AML-193 (cell line): ENCODE measurements at regions not wholly inside any gene's neighbourhood (a gene's known extent, or its start where the extent isn't known, plus 50 kb on each side); places are given as distances from the start of the nearest gene placed in this dataset.

Source experiments
- DNase-seq, 2 experiments: peaks; one replicate each; lab custom pipeline; 2025; lab: John Stamatoyannopoulos, UW

DNA sequence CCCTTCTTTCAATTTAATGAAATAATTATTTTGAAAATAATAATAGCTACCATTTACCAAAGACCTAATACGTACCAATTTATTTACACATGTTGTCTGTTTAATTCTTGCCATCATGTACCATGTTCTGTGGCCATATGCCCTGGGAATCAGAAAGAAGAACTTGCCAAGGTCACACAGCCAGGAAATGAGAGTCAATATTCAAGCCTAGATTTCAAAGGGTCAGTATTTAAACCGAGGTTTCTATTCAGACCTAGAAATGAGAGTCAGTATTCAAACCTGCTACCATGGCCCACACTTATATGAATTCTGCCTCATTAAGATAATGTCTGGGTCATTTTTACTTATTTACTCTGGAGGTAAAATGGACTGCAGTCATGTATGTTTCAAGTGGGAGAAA lies 103.6 kb upstream of the TBL1XR1 start:
- no peak for DNase-seq

DNA sequence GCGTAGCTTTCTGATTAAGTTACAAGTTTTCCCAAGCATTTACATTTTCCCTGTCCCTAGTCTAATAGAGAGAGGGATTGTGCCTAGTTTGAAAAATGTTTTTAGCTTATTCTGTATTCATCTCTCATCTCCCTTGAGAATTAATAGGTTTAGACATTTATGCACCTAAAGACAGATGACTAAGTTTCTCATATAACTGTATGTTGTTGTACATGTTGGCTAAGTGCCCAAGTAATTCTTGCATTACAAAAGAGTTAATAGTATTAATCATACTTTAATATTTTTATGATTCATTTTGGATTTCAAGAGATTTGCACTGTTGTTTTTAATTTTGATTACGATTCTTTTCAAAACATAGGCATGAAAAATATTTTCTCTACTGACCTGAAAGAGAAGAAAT lies 109.0 kb upstream of the TBL1XR1 start:
- DNase-seq = no peak

DNA sequence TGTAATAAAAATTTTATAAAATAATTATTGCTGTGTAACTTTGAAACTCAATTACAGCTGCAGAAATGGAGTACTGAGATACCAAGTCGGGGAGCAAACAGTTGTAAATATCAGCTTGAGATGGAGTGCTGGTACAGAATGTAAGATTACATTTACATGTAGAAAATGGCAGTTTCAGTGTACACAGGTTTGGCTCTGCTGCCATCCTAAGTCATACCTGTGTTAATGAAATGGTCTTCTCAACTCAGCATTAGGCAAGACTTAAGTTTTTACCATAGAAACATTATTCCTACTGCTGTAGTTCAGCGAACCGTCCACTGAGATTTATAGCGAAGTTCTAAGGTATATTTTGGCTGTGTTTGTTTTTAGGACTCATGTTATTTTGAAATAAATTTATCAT lies 110.1 kb upstream of the TBL1XR1 start:
- no peak for DNase-seq

- no peak for DNase-seq
Observed at GRCh38 chr3:177307826-177308225, 110.5 kb upstream of the TBL1XR1 start.

GRCh38 chr3:177308286-177308685 lies 111.0 kb upstream of the TBL1XR1 start:
- no peak for DNase-seq

DNA sequence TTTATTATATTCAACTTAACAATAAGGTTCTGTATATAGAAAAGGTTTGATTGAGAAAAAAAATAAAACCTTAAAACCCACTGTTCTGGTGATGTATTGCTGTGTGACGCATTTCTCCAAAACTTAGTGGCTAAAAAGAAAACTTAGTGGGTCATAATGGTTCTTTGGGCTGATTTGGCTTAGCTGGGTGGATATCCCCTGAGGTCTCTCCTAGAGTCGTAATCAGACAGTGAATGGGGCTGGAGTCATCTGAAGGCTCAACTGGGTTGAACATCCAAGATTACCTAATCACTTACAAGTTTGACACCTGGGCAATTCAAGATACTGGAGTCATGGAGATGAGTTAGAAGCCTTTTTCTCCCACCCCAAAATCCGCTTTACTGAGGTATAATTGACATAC lies 111.6 kb upstream of the TBL1XR1 start:
- no peak for DNase-seq

GRCh38 chr3:177312491-177312890 lies 115.2 kb upstream of the TBL1XR1 start:
- no peak for DNase-seq

DNA sequence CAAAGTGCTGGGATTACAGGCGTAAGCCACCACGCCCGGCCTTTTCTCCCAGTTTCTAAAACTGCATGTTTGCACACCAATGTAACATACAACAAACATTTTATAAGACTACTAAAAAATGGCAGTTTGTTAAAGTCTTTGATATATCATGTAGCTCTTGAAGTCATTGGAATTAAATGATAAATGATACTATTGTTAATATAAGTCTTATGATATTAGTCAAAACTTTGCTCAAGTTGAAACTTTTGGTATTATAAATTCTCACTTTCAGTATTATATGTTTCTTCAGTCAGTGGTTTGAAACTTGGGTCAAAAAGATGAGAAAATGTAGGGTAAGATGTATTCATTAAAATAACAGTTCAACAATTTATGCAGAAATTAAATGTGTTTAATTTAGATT lies 117.6 kb upstream of the TBL1XR1 start:
- no peak for DNase-seq

DNA sequence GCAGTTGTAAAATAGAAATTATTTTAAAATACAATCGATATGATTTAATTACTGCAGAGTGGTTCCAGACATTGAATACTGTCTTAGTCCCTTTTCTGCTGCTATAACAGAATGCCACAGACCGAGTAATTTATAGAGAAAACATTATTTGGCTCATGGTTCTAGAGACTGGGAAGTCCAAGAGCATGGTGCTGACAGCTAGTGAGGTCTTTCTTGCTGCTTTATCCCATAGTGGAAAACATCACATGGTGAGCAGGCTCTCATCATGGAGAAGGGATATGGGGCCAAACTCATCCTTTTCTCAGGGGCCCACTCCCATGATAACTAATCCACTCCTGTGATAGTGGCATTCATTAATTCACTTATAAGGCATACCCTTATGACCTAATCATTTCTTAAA lies 120.0 kb upstream of the TBL1XR1 start:
- DNase-seq = no peak

GRCh38 chr3:177318559-177318958 lies 121.3 kb upstream of the TBL1XR1 start:
- DNase-seq = no peak

- DNase-seq = no peak
Observed at GRCh38 chr3:177320765-177321247, 123.5 kb upstream of the TBL1XR1 start.

- DNase-seq = no peak
Observed at GRCh38 chr3:177321819-177322218, 124.5 kb upstream of the TBL1XR1 start.

DNA sequence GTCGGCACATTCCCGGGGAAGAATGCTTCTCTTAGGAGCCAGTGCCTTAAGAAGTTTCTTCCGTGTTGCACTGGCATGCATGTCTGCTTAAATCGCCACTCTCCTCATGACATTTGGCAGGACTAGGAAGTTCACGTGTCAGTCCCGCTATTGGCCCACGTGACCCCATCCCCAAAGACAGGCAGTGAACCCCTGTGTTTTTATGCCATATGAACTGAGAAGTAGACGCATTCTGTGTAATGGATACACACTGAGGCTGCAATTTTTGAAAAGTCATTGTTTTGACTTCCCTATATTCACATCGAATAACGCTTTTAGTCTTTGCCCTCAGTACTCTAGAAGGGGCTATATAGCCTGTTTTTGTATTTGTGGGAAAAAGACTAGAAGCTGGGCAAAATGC lies 125.6 kb upstream of the TBL1XR1 start:
- no peak for DNase-seq

DNA sequence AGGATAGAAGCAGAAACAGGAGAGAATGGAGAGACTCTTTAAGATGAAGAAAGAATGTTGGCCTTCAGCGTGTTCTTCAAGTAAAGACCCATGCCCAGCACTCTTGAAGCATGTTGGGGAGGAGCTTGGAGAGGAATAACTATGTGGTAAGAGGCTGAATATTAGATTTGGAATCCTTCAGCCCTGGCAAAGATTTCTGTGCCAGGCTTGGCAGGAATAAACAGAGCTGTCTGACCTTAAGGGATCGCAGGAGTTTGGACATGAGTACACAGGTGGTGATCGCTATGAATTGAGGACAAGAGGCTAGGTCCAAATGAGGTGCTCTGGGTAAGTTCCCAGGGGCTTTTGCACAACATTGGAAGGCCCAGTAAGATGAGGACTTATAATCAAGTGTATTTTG lies 132.6 kb upstream of the TBL1XR1 start:
- no peak for DNase-seq

- DNase-seq = no peak
Observed at GRCh38 chr3:177330779-177331178, 133.5 kb upstream of the TBL1XR1 start.

GRCh38 chr3:177331203-177331835 lies 134.0 kb upstream of the TBL1XR1 start:
- DNase-seq = no peak

- DNase-seq = no peak
Observed at GRCh38 chr3:177332955-177333354, 135.7 kb upstream of the TBL1XR1 start.

DNA sequence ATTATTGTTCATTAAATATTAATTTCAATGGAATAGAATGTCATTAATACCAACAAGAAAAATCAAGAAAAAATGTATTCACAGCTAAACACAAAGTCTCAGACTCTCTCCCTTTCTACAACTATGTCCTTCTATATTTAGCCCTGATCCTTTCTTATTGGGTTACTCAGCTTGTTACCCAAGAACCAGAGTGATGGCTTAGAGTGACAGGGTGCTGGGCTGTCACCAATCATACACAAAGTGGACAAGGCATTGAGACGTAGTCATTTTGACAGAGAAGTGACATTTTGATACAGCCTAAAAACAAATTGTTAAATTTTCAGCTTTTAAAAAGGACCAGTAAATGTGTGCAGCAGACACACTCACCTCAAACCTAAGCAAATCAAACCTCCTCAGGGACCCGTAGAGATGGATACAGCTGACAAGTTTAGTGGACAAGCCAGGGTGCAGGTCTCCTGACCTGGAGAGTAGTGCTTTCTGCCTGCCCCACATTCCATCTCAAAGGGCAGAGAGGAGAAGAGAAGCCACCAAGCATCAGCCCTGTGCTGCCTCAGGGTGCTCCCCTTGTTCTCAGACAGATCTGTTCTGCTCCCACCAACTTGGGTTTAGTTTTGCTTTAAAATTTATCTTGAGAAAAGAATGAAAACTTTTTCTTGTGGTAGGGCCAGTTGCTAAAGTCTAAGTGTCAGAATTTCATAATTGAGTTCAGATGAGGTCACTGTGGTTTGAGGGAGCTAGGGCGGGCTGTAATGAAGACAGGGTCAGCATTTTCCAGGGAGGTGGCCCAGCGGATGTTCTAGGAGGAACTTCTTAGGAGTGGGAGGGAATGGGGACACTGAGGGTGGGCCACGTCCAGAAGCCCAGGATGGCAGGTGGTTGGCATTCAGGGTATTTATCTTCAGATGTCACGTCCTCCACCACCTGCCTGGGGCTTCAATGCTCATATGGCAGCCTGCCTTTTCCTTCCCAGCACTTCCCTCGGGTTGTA lies 136.5 kb upstream of the TBL1XR1 start:
- DNase-seq = peak; percentile 85 to 90

DNA sequence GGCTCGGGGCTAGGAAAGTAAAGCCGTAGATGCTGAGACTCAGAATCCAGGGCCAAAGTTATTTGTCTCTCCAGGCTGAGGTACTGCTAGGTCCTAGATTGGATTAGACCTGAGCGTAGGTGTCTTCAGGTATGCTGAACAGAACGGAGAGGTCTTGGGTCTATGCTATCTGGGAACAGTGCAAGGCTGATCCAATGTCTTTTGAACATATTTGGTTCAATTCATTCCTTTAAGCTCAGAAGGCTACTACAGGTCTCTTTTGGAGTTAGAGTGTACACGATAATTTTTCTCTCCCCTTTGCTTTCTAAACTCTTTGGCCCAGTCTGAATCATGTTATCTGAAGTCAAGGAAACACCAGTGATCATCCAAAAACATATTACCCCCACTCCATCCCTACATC lies 137.5 kb upstream of the TBL1XR1 start:
- no peak for DNase-seq

DNA sequence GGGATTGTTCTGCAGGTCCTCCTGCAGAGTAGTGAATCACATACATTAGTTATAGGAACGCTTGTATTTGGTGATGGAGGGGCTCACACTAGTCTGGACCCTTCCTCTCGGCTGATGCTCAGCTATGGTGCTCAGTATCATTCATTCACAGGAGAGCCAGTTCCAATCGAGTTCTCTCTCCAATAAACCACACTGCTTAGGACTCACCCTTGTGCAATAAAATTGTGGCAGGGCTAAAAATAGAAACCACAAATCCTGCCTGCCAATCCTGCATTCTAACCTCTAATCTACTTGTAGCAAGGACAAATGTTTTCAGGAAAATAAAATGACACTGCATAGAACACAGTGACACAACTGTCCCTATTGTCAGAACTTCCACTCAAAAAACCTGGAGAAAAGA lies 138.4 kb upstream of the TBL1XR1 start:
- peak; percentile 77 to 79 for DNase-seq

DNA sequence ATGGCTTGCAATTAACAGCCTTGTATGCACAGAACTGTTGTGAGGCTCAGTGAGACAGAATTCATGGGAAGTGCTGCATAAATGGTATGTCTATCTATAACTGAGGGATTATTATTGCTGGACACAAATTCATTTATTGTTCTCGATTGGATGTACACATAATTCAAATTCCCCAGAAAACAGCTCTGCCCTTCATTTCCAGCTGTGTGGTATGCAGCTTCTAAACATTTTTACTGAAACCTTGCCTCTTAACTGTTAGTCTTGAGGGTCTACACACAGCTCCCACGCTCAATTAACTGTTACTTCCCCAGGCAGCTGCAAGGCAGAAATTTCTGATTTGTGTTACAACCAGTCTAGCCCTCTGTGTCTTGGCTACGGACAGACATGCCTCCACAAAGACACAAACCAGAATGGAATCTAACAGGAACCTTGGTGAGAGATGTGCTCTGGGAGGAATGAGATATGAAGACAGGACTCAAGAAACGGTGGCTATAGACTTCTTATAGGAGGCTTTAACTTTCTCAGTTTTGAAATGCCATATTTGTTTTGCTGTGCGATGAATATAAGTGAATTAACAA lies 139.7 kb upstream of the TBL1XR1 start:
- no peak for DNase-seq

GRCh38 chr3:177337541-177338331 lies 140.5 kb upstream of the TBL1XR1 start:
- no peak for DNase-seq
